GM23338 (cell line): ENCODE measurements at regions not wholly inside any gene's neighbourhood (a gene's known extent, or its start where the extent isn't known, plus 50 kb on each side); places are given as distances from the start of the nearest gene placed in this dataset.

Experiments used
- ATAC-seq: fragments of 200-7000 bp; cut with Tn5 transposase; 3 replicates; pipeline ENCODE4 v1.9.1; 2020
- DNase-seq: peaks from one replicate; pipeline ENCODE4 v3.0.0-alpha.2; 2015; ENCODE audit warnings: low spot score
- H2AFZ ChIP-seq: fragments of 200-600 bp; sonication (generic); 2 replicates; pipeline ENCODE4 v1.8.0; 2016; ENCODE audit warnings: antibody characterized with exemption, mild to moderate bottlenecking, moderate library complexity
- H3F3A ChIP-seq: fragments of 200-600 bp; sonication (generic); replicated peaks from 2 replicates; pipeline ENCODE4 v1.8.0; 2017; ENCODE audit warnings: antibody characterized with exemption, mixed run types, low read depth
- H3K27ac ChIP-seq: fragments of 200-600 bp; sonication (generic); 2 replicates; pipeline ENCODE4 v1.6.1; 2016; ENCODE audit warnings: low read depth
- H3K27me3 ChIP-seq: fragments of 200-600 bp; sonication (generic); 2 replicates; pipeline ENCODE4 v1.8.0; 2016; ENCODE audit warnings: mild to moderate bottlenecking, mixed run types, moderate library complexity; ENCODE audit not compliant: insufficient read depth
- H3K36me3 ChIP-seq: fragments of 200-600 bp; sonication (generic); 2 replicates; pipeline ENCODE4 v1.8.0; 2016; ENCODE audit warnings: mild to moderate bottlenecking; ENCODE audit not compliant: insufficient read depth
- H3K4me1 ChIP-seq: fragments of 200-600 bp; sonication (generic); 2 replicates; pipeline ENCODE4 v1.8.0; 2016; ENCODE audit warnings: mild to moderate bottlenecking, moderate library complexity; ENCODE audit not compliant: insufficient read depth
- H3K4me2 ChIP-seq: fragments of 200-600 bp; sonication (generic); 2 replicates; pipeline ENCODE4 v1.7.1; 2017; ENCODE audit warnings: mixed run types
- H3K4me3 ChIP-seq: fragments of 200-600 bp; sonication (generic); 2 replicates; pipeline ENCODE4 v1.6.1; 2016; ENCODE audit warnings: mixed run types
- H3K79me2 ChIP-seq: fragments of 200-600 bp; sonication (generic); replicated peaks from 2 replicates; pipeline ENCODE4 v1.8.0; 2017; ENCODE audit warnings: mild to moderate bottlenecking; ENCODE audit not compliant: insufficient read depth
- H3K9me2 ChIP-seq: fragments of 200-600 bp; sonication (generic); 2 replicates; pipeline ENCODE4 v1.8.0; 2017; ENCODE audit not compliant: insufficient read depth
- H4K20me1 ChIP-seq: fragments of 200-600 bp; sonication (generic); replicated peaks from 2 replicates; pipeline ENCODE4 v1.8.0; 2017; ENCODE audit warnings: mild to moderate bottlenecking; ENCODE audit not compliant: insufficient read depth
- H3K27ac Mint-ChIP-seq: 2 replicates; pipeline ENCODE4 v1.8.0; 2020; ENCODE audit warnings: inconsistent platforms, mild to moderate bottlenecking, moderate library complexity, mixed read lengths
- H3K27me3 Mint-ChIP-seq: 3 replicates; pipeline ENCODE4 v1.8.0; 2022; ENCODE audit warnings: low read depth, mild to moderate bottlenecking, moderate library complexity, mixed read lengths, inconsistent platforms; ENCODE audit not compliant: insufficient read depth, poor library complexity
- H3K36me3 Mint-ChIP-seq: 3 replicates; pipeline ENCODE4 v1.8.0; 2021; ENCODE audit warnings: low read depth, mild to moderate bottlenecking, inconsistent platforms, moderate library complexity, mixed read lengths
- H3K4me1 Mint-ChIP-seq: 3 replicates; pipeline ENCODE4 v1.8.0; 2020; ENCODE audit warnings: mild to moderate bottlenecking, inconsistent platforms, mixed read lengths
- H3K4me3 Mint-ChIP-seq: 3 replicates; pipeline ENCODE4 v1.8.0; 2021; ENCODE audit warnings: moderate library complexity, mild to moderate bottlenecking, inconsistent platforms, mixed read lengths
- H3K9me3 Mint-ChIP-seq: 3 replicates; pipeline ENCODE4 v1.8.0; 2020; ENCODE audit warnings: moderate library complexity, mild to moderate bottlenecking, inconsistent platforms, mixed read lengths
- CREB1 ChIP-seq: fragments of 250-450 bp; sonication (Bioruptor Pico); IDR thresholded peaks from 2 replicates; pipeline ENCODE4 v1.5.0; 2020; ENCODE audit warnings: low read depth, mild to moderate bottlenecking, moderate library complexity
- CTCF ChIP-seq, 2 experiments: fragments of 200-600 bp in 1 of 2; sonication (generic) in 1 of 2; conservative IDR thresholded peaks; 2 replicates each; pipeline versions ENCODE4 v1.5.1 to v1.6.1; 2016 to 2017; ENCODE audit warnings: antibody characterized with exemption in 2 of 2, low read depth in 2 of 2, mild to moderate bottlenecking in 2 of 2, moderate library complexity in 1 of 2
- EZH2 ChIP-seq: fragments of 200-600 bp; sonication (generic); IDR thresholded peaks from one replicate; pipeline ENCODE4 v1.8.0; 2017; ENCODE audit warnings: antibody characterized with exemption, mild to moderate bottlenecking, low read depth; ENCODE audit not compliant: unreplicated experiment
- EZH2phosphoT487 ChIP-seq: fragments of 200-600 bp; sonication (generic); IDR thresholded peaks from one replicate; pipeline ENCODE4 v1.8.1; 2018; ENCODE audit warnings: antibody characterized with exemption; ENCODE audit not compliant: unreplicated experiment
- JUNB ChIP-seq: IDR thresholded peaks from one replicate; pipeline ENCODE4 v1.6.1; 2016; ENCODE audit warnings: antibody characterized with exemption; ENCODE audit not compliant: unreplicated experiment
- NANOG ChIP-seq: IDR thresholded peaks from 2 replicates; pipeline ENCODE4 v1.6.1; 2016; ENCODE audit warnings: antibody characterized with exemption, borderline replicate concordance
- POLR2AphosphoS5 ChIP-seq: IDR thresholded peaks from 2 replicates; pipeline ENCODE4 v1.6.1; 2016; ENCODE audit warnings: antibody characterized with exemption, low read depth
- STAT1 ChIP-seq: IDR thresholded peaks from one replicate; pipeline ENCODE4 v1.6.1; 2016; ENCODE audit warnings: antibody characterized with exemption; ENCODE audit not compliant: unreplicated experiment
- ZNF114 ChIP-seq: fragments of 250-450 bp; sonication (Bioruptor Pico); IDR thresholded peaks from 2 replicates; pipeline ENCODE4 v1.5.0; 2020; ENCODE audit warnings: mild to moderate bottlenecking, moderate library complexity
- ZNF331 ChIP-seq: fragments of 250-450 bp; sonication (Bioruptor Pico); IDR thresholded peaks from 2 replicates; pipeline ENCODE4 v1.5.0; 2020; ENCODE audit warnings: low read depth, mild to moderate bottlenecking, moderate library complexity
- ZNF462 ChIP-seq: fragments of 250-450 bp; sonication (Bioruptor Pico); IDR thresholded peaks from 2 replicates; pipeline ENCODE4 v1.5.0; 2020; ENCODE audit warnings: mild to moderate bottlenecking, moderate library complexity
- TF ChIP-seq, protein P1 (sequence below): IDR thresholded peaks from 2 replicates; pipeline ENCODE4 v1.6.1; 2016; ENCODE audit warnings: antibody characterized with exemption
- TF ChIP-seq, protein P2 (sequence below): IDR thresholded peaks from one replicate; pipeline ENCODE4 v1.6.1; 2018; ENCODE audit warnings: antibody characterized with exemption; ENCODE audit not compliant: unreplicated experiment

GRCh38 chr20:5265662-5265985 lies 51.1 kb downstream of the PROKR2 start:
- TF ChIP-seq EZH2 (no peak), STAT1 (no peak), ZNF114 (CRISPR knock-in tag) (no peak), ZNF462 (CRISPR knock-in tag) (no peak), EZH2phosphoT487 (no peak), POLR2AphosphoS5 (no peak), ZNF331 (CRISPR knock-in tag) (no peak), NANOG (no peak), CREB1 (no peak), JUNB (no peak), CTCF (conservative IDR thresholded peaks at IDR 0.05; ENCODE audit: low read depth in 2 of 2) (no peak)
- TF ChIP-seq, protein P1, sequence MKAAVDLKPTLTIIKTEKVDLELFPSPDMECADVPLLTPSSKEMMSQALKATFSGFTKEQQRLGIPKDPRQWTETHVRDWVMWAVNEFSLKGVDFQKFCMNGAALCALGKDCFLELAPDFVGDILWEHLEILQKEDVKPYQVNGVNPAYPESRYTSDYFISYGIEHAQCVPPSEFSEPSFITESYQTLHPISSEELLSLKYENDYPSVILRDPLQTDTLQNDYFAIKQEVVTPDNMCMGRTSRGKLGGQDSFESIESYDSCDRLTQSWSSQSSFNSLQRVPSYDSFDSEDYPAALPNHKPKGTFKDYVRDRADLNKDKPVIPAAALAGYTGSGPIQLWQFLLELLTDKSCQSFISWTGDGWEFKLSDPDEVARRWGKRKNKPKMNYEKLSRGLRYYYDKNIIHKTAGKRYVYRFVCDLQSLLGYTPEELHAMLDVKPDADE: no peak
- TF ChIP-seq, protein P2, sequence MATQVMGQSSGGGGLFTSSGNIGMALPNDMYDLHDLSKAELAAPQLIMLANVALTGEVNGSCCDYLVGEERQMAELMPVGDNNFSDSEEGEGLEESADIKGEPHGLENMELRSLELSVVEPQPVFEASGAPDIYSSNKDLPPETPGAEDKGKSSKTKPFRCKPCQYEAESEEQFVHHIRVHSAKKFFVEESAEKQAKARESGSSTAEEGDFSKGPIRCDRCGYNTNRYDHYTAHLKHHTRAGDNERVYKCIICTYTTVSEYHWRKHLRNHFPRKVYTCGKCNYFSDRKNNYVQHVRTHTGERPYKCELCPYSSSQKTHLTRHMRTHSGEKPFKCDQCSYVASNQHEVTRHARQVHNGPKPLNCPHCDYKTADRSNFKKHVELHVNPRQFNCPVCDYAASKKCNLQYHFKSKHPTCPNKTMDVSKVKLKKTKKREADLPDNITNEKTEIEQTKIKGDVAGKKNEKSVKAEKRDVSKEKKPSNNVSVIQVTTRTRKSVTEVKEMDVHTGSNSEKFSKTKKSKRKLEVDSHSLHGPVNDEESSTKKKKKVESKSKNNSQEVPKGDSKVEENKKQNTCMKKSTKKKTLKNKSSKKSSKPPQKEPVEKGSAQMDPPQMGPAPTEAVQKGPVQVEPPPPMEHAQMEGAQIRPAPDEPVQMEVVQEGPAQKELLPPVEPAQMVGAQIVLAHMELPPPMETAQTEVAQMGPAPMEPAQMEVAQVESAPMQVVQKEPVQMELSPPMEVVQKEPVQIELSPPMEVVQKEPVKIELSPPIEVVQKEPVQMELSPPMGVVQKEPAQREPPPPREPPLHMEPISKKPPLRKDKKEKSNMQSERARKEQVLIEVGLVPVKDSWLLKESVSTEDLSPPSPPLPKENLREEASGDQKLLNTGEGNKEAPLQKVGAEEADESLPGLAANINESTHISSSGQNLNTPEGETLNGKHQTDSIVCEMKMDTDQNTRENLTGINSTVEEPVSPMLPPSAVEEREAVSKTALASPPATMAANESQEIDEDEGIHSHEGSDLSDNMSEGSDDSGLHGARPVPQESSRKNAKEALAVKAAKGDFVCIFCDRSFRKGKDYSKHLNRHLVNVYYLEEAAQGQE: no peak
- H3K4me3 Mint-ChIP-seq: peak overlapping the region; percentile 16; the same call in 2 of the 3 replicates
- no peaks in the 10 kb centered on the region for H3K79me2 ChIP-seq
- H3K9me2 ChIP-seq: peaks cover 19% of the 10 kb centered on the region; the same call in 1 of the 2 replicates
- H3K4me2 ChIP-seq: peak overlapping the region; percentile 71
- H3K27me3 Mint-ChIP-seq: peaks cover 6% of the 10 kb centered on the region
- no peaks in the 10 kb centered on the region for H3K36me3 ChIP-seq
- no peak overlapping the region for H3K27ac Mint-ChIP-seq
- H2AFZ ChIP-seq: peak overlapping the region; percentile 95
- peaks cover 43% of the 10 kb centered on the region for H3K4me1 Mint-ChIP-seq
- peak; percentile 53 for ATAC-seq
- DNase-seq: peak; percentile 24
- H4K20me1 ChIP-seq: no peaks in the 10 kb centered on the region
- peak overlapping the region; percentile 60; the same call in 1 of the 2 replicates for H3K27ac ChIP-seq
- peaks cover 45% of the 10 kb centered on the region for H3K4me1 ChIP-seq
- peak overlapping the region; percentile 39 for H3K4me3 ChIP-seq
- no peaks in the 10 kb centered on the region for H3K27me3 ChIP-seq
- H3K9me3 Mint-ChIP-seq: no peaks in the 10 kb centered on the region
- no peaks in the 10 kb centered on the region; the same call in 2 of the 3 replicates for H3K36me3 Mint-ChIP-seq
- H3F3A ChIP-seq: no peaks in the 10 kb centered on the region
